Loucy (cell line): ENCODE measurements at regions not wholly inside any gene's neighbourhood (a gene's known extent, or its start where the extent isn't known, plus 50 kb on each side); places are given as distances from the start of the nearest gene placed in this dataset.

Source experiments
- CTCF ChIP-seq: fragments of 200-600 bp; sonication (generic); conservative IDR thresholded peaks from 2 replicates; pipeline ENCODE4 v1.5.1; 2014; ENCODE audit warnings: mild to moderate bottlenecking, antibody characterized with exemption, low read length
- EZH2phosphoT487 ChIP-seq: fragments of 200-600 bp; IDR thresholded peaks from 2 replicates; pipeline ENCODE4 v1.6.1; 2018; ENCODE audit warnings: antibody characterized with exemption, mild to moderate bottlenecking, moderate library complexity, borderline replicate concordance

- TF ChIP-seq EZH2phosphoT487 (no peak), CTCF (no peak)
These were observed 255.2 kb upstream of the SFSWAP start for GRCh38 chr12:131455581-131456110.
